Left ventricle myocardium superior (tissue), 1 donor: ENCODE measurements at regions not wholly inside any gene's neighbourhood (a gene's known extent, or its start where the extent isn't known, plus 50 kb on each side); places are given as distances from the start of the nearest gene placed in this dataset.

Experiments used
- ATAC-seq: fragments of 200-7000 bp; cut with Tn5 transposase; one replicate; pipeline ENCODE4 v1.9.1; 2020; ENCODE audit warnings: mild to moderate bottlenecking, moderate library complexity
- DNase-seq: peaks from one replicate; pipeline ENCODE4 v3.0.0-alpha.2; 2020
- intact Hi-C: fragments of 100-400 bp; cut with micrococcal nuclease; formaldehyde crosslinking; loops from one replicate; pipeline ENCODE4 v1.11.0; 2022
- donor health status: DM: no; HTN: yes; CAD: no; lungs with severe emphysema.

DNA sequence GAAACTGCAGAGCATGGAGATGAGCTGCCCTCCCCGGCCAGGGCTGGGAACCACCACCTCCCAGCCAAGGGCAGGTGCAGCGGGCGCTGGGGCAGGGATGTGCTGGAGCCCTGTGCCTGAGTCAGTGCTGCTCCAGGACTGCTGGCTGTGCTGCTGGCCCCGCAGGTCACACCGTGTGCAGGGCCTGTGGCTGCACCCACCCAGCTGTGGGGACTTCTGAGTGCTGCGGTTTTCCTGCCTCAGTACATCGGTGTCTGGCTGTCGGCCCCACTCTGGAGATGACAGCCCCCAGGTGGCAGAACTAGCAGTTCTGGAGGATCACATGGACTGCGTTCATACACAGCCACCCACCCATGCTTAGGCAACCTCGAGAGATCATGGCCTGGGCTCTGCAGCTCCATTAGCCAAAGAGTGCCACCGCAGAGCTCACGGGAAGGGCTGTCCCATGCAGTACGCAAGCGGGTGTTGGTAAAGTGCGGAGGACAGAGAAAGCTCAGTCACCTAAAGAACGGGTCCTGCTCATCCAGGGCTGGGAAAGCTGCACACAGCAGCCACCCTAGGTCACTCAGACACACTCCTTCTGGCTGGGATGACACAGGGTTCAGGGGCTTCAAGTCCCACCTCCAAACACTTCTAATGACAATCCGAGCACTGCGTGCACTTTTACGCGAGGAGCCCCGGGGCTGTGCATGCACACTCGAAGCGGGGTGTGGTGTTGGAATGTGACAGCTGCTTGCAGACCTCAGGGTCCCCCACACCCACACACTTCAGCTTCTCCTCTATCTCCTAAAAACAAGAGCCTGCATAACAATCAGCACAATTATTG lies 198.1 kb upstream of the PPP2R2D start:
- intact Hi-C loops: no loop called here
- no peak for DNase-seq
- ATAC-seq: no peak

DNA sequence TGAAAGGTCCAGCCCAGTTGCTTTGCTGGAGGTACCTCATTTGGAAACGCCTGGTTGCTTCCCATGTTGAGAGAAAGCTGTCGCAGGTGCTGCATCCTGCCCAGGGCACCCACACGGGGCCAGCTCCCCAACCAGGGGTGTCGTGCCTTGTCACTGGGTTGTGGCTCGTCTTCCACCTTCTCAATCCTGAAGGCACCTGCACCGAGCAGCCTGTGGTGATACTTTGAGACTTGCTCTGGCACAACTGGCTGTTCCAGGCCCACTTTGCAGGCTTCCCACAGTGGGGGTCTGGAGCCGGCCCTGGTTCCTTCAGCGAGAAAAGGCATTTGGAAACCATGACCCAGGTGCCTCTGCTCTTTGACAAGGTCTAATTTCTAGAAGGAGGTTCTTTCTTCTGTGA lies 197.3 kb upstream of the PPP2R2D start:
- DNase-seq (no peak), ATAC-seq (no peak)
- intact Hi-C loops: no loop called here

DNA sequence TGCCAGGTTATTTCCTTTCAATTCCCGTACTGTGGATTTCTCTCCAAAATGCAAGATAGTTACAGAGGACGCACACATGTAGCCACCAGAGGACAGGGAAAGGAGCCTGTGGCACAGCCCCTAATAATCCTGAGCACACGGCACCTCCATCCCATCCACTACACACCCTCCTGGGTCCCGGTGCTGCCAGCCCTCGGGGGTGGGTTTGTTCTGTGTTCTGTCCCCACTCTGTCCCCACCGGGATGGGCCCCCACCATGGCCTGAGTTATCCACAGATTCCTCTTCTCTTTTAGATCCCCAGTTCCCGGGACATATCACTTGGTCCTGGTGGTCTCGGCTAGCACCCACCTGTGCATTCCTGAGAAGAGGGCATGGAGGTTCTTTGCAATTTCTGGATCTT lies 196.9 kb upstream of the PPP2R2D start:
- intact Hi-C loops: no loop called here
- no peak for ATAC-seq
- DNase-seq: no peak

DNA sequence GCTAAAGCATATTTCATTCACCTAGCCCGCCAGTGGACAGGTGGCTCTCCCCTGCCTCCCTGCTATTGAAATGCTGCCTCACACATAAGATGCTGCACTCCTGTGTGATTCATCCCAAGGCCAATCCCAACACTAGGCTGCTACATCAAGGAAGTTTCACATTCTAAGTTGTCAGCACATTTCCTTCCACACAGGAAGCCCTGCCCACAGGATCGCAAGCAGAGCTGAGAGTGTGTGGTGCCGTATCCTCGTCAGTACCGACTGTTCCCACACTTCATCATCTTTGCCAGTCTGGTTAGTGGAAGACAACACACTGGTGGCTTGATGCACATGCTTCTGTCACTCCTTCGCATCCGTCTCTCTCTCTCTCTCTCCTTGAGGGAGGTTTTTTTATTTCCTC lies 194.3 kb upstream of the PPP2R2D start:
- no peak for ATAC-seq
- intact Hi-C loops: no loop called here
- DNase-seq: no peak

DNA sequence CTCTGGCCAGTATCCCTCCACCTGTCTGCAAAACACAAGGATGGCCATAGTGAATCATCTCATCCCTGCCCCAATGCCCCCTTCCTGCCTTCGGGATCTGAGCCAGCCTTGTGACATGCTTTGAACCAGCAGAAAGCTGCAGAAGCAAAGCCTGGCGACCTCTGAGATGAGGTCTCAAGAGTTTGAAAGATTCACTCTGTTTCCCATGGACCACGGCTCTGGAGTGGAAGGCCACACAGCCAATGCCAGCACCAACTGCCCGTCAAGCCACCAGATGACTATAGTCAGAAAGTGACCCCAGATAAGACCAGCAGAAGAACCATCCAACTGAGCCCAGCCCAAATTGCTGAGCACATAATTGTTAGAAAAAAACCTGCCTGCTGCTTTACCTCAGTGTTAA lies 193.9 kb upstream of the PPP2R2D start:
- intact Hi-C loops: no loop called here
- no peak for ATAC-seq
- DNase-seq: no peak

DNA sequence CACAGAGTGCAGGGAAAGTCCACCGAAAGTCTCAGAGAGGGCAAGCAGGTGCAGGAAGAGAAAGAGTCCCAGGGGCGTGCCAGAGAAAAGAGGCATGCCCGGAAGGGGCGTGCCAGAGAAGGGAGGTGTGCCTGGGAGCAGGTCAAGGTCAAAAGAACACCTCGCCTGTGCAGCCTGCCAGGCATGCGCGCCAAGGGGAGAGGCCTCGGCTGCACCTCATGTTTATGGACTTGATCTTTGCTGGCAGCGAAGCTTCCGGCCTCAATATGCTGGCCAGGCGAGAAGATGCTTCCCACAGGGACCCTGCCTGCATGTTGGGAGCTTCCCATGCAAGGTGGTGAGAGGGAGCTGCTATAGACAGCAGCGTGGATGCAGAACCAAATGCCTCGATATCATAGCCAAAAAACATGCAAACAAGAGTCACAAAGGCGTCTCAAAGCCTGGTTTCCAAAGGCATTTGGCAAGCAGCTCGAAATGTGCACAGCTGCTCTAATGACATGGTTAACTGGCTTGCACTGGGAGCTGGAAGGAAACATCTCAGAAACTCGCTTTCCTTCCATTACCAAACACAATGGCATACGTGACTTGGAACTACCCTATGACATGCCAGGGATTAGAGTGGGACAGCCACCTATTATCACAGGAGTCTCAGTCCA lies 192.5 kb upstream of the PPP2R2D start:
- intact Hi-C loops: no loop called here

DNA sequence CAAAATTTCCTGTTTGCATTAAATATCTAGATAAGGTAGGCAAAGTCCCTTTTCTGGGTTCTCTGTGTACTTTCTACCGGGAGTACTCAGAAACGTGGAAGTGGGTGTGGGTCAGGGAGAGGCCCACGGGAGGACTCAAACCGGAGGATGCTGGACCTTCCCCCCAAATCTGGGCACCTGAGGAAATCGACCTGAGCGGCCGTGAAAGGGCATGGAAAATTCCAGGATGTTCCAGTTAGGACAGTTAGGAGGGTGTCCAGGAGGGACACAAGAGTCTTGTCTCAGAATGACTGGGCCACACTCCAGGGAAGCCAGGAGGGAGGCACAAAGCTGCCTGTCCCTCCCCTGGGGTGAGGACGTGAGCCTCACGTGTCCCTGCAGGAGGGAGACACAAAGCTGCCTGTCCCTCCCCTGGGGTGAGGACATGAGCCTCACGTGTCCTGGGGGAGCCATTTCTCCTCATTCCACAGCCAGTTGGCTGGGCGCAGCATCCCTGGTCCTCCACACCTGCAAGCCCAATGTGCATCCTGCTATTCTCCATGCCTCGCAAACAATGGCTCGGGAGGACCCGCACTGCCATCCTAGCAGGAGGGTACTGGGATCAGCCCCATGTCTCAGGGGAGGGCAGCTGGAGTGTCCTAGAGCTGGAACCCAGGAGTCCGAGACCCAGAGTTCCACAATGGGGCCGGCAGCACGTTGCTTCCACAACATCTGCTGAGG lies 190.5 kb upstream of the PPP2R2D start:
- intact Hi-C loops: no loop called here
- DNase-seq (no peak), ATAC-seq (no peak)

More for the DNA sequence above, 192.5 kb upstream of the PPP2R2D start:
- no peak for ATAC-seq
- no peak for DNase-seq

DNA sequence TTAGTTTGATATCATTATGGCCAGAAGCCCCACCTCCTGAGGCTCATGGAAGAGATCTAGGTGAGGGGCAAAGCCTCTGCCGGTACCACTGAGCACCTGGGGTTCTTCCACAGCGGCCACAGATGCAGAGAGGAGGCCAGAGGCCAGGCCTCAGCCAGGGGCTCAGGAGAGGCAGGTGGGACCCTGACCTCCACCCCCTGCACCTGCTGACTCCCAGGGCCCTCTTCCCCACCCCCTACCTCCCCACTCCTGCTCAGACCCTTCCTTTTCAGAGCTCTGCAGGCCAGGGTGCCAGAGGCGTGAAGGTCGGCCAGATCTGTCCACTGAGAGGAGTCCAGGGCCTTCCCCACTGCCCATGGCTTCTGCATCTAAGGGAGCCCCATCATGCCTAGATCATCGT lies 178.7 kb upstream of the PPP2R2D start:
- DNase-seq (no peak), ATAC-seq (no peak)
- intact Hi-C loops: no loop called here

DNA sequence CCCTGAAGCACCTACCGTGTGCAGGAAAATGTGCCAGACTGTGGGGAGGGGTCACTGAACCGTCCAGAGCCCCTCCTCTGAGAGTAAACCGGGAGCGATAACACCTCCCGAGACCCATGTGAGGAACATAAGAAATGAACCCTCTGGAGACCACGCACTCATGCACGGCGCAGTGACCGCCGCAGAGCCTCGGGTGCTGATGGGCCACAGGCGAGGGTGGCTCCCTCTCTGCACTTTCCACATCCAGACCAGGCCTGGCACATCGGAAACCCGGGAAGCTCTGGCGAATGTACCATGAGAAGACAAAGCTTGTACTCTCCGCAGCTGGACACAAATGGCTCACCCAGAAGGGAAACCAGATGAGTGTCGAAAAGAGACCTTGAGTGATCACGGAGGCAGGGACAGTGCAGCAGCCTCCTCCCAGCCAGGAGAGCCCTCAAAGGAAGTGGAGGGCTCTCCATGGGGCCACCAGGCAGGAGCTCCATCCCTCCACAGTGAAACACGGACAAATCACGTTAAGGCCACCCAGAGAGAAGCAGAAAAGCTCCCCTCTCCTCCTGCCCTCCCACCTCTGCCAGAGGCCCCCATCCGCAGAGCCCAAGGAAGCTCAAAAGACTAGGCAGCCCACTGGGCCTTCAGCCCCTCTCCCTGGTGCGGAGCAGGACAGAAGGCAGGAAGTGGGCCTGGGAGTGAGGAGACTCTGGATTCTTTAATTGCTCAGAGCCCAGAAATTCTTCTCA lies 178.1 kb upstream of the PPP2R2D start:
- no peak for ATAC-seq
- intact Hi-C loops: no loop called here
- DNase-seq: no peak

DNA sequence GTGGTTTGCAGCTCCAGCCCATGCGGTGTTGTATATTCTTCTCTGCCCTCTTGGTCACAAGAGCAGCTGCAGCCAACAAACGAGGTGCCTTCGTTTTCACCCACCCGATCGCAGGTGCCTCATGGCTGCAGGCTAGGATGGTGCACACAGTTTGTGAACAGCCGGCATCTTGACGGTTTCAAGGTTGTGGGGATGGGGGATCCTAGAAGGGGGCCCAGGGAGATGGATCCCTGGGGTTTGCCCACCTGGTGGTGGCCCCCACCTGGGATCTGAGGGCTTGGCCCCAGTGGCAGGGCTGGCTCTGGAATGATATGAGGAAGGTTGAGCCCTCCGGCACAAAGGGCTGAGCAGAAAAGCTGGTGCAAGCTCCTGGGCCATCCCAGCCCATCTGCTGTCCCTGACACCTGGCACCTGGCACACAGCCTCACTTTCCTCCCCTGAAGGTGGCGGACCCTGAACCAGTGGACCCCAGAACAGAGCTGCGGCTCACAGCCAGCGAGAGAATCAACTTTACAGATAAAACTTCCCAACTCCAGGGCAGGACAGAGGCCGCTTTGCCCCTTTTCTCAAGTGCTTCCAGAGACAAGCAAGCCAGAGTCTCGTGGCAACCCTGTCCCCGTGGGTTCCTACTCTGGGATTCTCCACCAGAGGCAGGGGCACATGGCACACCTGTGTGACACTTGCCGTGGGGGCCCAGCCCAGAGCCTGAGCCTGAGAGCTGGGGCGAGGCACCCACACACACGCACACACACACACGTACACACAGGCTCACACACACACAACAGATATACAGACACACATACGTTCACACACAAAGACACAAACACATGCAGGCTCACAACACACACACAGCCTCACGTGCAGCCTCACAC lies 177.3 kb upstream of the PPP2R2D start:
- DNase-seq: no peak

DNA sequence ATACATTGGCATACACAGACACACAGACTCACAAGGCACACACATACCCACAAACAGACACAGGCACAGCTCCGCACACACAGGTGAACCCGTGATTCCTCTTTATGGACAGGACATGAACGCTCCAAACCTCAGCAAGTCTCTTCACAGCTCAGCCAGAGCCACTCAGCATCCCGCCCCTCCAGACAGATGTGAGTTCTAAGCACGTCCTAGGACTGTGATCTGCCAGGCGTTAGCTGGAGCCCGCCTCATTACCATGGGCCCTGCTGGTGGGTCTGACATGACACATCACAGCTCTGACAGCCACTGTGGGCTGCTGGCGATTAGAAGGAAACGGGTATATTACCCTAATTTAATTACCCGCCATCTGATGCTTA lies 176.7 kb upstream of the PPP2R2D start:
- no peak for ATAC-seq
- intact Hi-C loops: no loop called here
- no peak for DNase-seq

More for the DNA sequence above, 177.3 kb upstream of the PPP2R2D start:
- ATAC-seq: no peak
- intact Hi-C loops: no loop called here

DNA sequence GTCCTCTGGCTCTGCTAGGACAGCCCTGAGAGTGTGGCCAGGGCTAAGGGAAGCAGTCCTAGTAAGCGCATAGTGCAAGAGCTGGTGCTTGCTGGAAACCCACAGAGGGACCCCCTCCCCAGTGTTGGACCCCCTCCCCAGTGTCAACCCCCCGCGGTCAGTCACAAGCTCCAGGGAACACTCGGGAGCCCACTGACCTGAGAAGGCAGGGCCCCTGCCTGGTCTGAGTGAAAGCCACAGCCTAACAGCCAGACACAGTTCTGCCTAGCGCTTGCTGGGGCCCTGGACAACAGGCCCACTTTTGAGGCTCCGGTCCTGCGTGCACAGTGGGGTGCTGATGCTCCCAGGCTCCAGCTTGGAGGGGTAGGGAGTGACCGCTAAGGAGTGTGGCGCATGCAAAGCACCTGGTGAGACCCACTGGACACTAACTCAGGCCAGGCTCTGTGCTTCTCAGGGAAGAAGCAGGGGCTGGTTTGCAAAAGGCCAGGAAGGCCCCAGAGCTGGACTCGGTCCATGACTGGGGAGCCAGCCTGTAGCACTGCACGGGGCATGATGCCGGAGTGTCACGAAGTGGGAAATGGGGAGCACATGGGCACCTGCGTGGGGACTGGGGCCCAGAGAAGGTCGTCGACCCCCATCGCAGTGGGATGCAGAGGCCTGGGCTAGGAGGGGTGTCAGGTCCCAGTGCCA lies 175.8 kb upstream of the PPP2R2D start:
- no peak for ATAC-seq
- DNase-seq: no peak
- intact Hi-C loops: no loop called here

DNA sequence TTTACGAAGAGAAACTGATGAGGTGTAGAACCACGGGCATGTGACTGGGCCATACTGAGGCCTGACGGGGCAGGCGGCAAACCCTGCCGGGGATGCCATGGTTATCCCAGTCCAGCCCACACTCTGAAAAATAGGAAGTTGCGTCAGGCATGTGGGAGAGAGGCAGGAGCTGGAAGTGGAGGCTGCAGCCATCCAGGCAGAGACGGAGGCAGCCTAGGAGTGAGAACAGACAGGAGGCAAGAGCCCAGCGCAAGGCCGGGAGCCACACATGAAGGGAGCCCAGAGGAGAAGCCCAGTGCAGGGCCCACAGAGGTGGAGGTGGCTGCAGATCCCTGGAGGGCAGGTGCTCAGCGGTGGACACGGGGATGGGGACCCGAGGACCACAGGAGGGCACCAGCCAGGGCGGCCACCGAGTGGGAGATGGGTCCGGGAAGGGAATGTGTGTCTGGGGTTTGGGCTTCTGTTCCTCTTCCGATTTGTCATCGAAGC lies 175.2 kb upstream of the PPP2R2D start:
- no peak for DNase-seq
- intact Hi-C loops: no loop called here
- ATAC-seq: no peak

DNA sequence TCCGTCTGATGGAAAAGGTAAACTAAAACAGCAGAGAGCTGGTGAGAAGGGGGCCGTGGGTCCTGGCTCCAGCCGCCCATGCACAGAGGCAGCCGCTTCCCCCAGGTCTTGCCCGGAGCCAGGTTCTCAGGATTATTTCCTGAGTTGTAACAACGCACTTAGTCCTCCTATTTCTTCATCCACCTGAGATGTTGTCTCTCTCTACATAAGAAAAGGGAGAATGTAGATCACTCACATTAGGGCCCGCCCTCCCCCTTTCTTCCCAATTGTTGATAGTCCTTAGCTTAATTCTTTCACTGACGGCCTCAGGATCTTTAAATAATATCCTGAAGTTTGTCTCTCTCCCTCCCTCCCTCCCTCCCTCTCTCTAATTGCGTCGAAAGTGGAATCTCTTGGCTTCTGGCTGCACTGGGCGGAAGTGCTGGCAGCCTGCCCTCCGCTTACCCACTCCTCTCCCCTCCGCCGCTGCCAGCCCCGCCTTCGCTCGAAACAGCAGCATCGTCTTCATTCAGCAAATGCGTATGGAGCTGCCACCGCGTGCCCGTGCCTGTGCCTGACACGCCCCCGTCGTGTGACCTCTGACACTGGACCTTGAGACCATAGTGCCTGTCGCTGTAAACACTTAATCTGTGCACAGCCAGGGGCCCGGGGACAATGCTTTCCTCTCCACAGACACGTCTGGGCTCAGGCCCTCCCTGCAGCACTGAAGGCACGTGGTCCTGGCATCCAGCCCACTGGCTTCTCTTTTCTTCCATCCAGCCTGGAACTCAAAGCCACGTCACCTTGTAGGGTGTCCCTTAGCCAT lies 174.5 kb upstream of the PPP2R2D start:
- DNase-seq: peak; percentile 75
- peak; percentile 80 for ATAC-seq
- intact Hi-C loops: no loop called here

DNA sequence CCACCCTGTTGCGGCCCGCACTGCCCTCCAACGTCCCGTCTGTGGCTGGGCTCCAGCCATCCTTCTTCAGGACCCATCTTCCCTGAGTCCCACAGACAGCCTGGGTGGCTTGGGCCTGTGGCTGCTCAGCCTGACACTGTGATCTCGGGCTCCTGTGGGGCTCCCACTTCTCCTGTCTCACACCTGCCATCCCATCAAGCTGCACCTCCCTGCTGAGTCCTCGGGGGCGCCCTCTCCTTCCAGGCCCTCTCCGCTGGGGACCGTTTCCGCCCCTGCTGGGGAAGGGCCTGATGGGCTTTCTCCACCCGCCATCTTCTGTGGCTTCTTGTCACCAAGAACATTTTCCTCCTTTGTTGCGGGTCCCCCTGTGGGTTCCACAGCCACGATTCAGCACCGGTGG lies 173.8 kb upstream of the PPP2R2D start:
- peak; percentile 13 for ATAC-seq
- intact Hi-C loops: no loop called here
- no peak for DNase-seq

DNA sequence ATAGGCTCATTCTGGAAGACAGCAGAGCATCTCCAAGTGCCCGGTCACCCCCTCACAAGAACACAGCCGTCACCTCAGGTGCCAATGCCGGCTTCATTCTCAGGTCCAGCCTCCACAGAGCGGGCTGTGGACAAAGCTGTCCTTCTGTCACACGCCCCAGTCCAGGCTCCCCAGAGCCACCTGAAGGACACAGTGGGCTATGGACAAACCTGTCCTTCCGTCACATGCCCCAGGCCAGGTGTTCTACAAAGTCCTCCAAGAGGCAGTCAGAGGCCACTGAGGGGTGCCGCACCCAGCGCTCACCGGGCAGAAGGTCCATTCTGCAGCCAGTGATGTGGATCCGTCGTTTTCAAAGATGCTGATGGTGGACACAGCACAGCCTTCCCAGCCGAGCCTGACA lies 173.2 kb upstream of the PPP2R2D start:
- DNase-seq: no peak
- intact Hi-C loops: no loop called here

More for the DNA sequence above, 173.2 kb upstream of the PPP2R2D start:
- no peak for ATAC-seq
